RWPE1 (cell line): ENCODE measurements at regions not wholly inside any gene's neighbourhood (a gene's known extent, or its start where the extent isn't known, plus 50 kb on each side); places are given as distances from the start of the nearest gene placed in this dataset.

Experiments
- CTCF ChIA-PET: fragments of 350-600 bp; sonication (Branson Sonifier 250); formaldehyde crosslinking; extraction: SDS; loops from one replicate; lab custom pipeline; 2021; lab: Yijun Ruan, JAX
- POLR2A ChIA-PET: fragments of 400-600 bp; formaldehyde crosslinking; extraction: SDS; loops from one replicate; lab custom pipeline; 2020; ENCODE audit warnings: antibody characterized with exemption; ENCODE audit not compliant: low non-redundant PET; lab: Yijun Ruan, JAX
- DNase-seq: peaks from one replicate; pipeline ENCODE4 v3.0.0; 2012; ENCODE audit warnings: low spot score
- H3K27ac ChIP-seq: fragments of 450-650 bp; 2 replicates; pipeline ENCODE4 v1.5.1; 2017
- TF ChIP-seq, protein P1 (sequence below): fragments of 450-650 bp; conservative IDR thresholded peaks from 2 replicates; pipeline ENCODE4 v1.5.1; 2017; ENCODE audit warnings: low read depth, mild to moderate bottlenecking

- TF ChIP-seq, protein P1, sequence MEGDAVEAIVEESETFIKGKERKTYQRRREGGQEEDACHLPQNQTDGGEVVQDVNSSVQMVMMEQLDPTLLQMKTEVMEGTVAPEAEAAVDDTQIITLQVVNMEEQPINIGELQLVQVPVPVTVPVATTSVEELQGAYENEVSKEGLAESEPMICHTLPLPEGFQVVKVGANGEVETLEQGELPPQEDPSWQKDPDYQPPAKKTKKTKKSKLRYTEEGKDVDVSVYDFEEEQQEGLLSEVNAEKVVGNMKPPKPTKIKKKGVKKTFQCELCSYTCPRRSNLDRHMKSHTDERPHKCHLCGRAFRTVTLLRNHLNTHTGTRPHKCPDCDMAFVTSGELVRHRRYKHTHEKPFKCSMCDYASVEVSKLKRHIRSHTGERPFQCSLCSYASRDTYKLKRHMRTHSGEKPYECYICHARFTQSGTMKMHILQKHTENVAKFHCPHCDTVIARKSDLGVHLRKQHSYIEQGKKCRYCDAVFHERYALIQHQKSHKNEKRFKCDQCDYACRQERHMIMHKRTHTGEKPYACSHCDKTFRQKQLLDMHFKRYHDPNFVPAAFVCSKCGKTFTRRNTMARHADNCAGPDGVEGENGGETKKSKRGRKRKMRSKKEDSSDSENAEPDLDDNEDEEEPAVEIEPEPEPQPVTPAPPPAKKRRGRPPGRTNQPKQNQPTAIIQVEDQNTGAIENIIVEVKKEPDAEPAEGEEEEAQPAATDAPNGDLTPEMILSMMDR, result no peak
- DNase-seq, result no peak
- ChIA-PET CTCF (no interaction called here), POLR2A (no interaction called here)
- no peak overlapping the region for H3K27ac ChIP-seq
Observed at GRCh38 chr16:64406770-64407181, 715.1 kb downstream of the CDH11 start.

GRCh38 chr16:64403352-64403751, 718.5 kb downstream of the CDH11 start:
- no peak for DNase-seq
- CTCF ChIA-PET, result no interaction called here
- TF ChIP-seq, protein P1, result no peak
- POLR2A ChIA-PET, result no interaction called here
- no peak overlapping the region for H3K27ac ChIP-seq

- DNase-seq, result no peak
- ChIA-PET POLR2A (no interaction called here), CTCF (interaction anchor here (0.7 kb wide), 1 partner anchor 107 kb away, joined by 3 read pairs; no protein-coding TSS in a partner anchor)
- TF ChIP-seq, protein P1, result no peak
- no peak overlapping the region for H3K27ac ChIP-seq
Observed at GRCh38 chr16:64398793-64399192, 723.1 kb downstream of the CDH11 start.

GRCh38 chr16:64397945-64398508, 723.8 kb downstream of the CDH11 start:
- CTCF ChIA-PET, result interaction anchor here (0.6 to 0.8 kb wide), 2 partner anchors 9 to 60 kb away, joined by 3 read pairs; no protein-coding TSS in a partner anchor
- no peak overlapping the region for H3K27ac ChIP-seq
- TF ChIP-seq, protein P1, result no peak

DNA sequence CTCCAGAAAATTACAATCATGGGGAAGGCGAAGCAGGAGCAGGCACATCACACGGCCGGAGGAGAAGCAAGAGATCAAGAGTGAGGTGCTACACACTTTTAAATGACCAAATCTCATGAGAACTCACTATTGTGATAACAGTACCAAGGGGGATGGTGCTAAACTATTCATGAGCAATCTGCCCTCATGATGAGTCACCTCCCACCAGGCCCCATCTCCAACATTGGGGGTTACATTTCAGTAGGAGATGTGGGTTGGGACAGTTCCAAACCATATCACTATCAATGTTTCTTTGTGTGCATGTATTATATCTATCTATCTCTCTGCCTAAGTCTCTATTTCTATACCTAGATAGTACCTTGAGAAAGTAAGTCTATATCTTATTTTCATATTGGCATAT, 724.8 kb downstream of the CDH11 start:
- TF ChIP-seq, protein P1, result no peak
- ChIA-PET CTCF (no interaction called here), POLR2A (no interaction called here)
- no peak overlapping the region for H3K27ac ChIP-seq
- DNase-seq, result no peak

More at GRCh38 chr16:64397945-64398508, 723.8 kb downstream of the CDH11 start:
- no peak for DNase-seq
- POLR2A ChIA-PET, result no interaction called here

GRCh38 chr16:64394061-64394460, 727.8 kb downstream of the CDH11 start:
- H3K27ac ChIP-seq, result no peak overlapping the region
- ChIA-PET CTCF (no interaction called here), POLR2A (no interaction called here)
- TF ChIP-seq, protein P1, result no peak
- no peak for DNase-seq
